CD14-positive monocyte (primary cell): ENCODE measurements at regions not wholly inside any gene's neighbourhood (a gene's known extent, or its start where the extent isn't known, plus 50 kb on each side); places are given as distances from the start of the nearest gene placed in this dataset.

ENCODE experiments used
- DNase-seq, 3 donors: peaks; one replicate each; pipeline ENCODE4 v3.0.0-alpha.2; 2011 to 2022
- H2AFZ ChIP-seq: 2 replicates; pipeline ENCODE4 v1.6.0; 2012; ENCODE audit warnings: mild to moderate bottlenecking, low read depth, low read length, inconsistent platforms; ENCODE audit not compliant: insufficient read depth, poor library complexity, severe bottlenecking
- H3K27ac ChIP-seq, 2 donors: 1 replicate in 1 of 2; 2 replicates in 1 of 2; pipeline ENCODE4 v1.5.1; 2012 to 2013; ENCODE audit warnings: low read length in 2 of 2, control low read depth in 1 of 2, inconsistent platforms in 1 of 2, low read depth in 1 of 2, mild to moderate bottlenecking in 1 of 2
- H3K27me3 ChIP-seq, 2 donors: one replicate each; pipeline versions ENCODE4 v1.6.0 to v1.6.1; 2011 to 2013; ENCODE audit warnings: low read length in 2 of 2; ENCODE audit not compliant: control insufficient read depth in 2 of 2, insufficient read depth in 2 of 2
- H3K36me3 ChIP-seq, 2 donors: replicated peaks in 1 of 2; 1 replicate in 1 of 2; 2 replicates in 1 of 2; pipeline versions ENCODE4 v1.5.1 to v1.6.1; 2012 to 2013; ENCODE audit warnings: low read length in 2 of 2, control low read depth in 1 of 2, inconsistent platforms in 1 of 2, mild to moderate bottlenecking in 1 of 2; ENCODE audit not compliant: insufficient read depth in 2 of 2, control insufficient read depth in 1 of 2
- H3K4me1 ChIP-seq, 2 donors: 1 replicate in 1 of 2; 2 replicates in 1 of 2; pipeline versions ENCODE4 v1.5.1 to v1.6.1; 2012 to 2013; ENCODE audit warnings: low read length in 2 of 2, control low read depth in 1 of 2, inconsistent platforms in 1 of 2, mild to moderate bottlenecking in 1 of 2, moderate library complexity in 1 of 2; ENCODE audit not compliant: insufficient read depth in 2 of 2, control insufficient read depth in 1 of 2
- H3K4me2 ChIP-seq: replicated peaks from 2 replicates; pipeline ENCODE3; 2012; ENCODE audit warnings: low read length, moderate library complexity, mild to moderate bottlenecking; ENCODE audit not compliant: poor library complexity, severe bottlenecking; ENCODE audit errors: extremely low read depth
- H3K4me3 ChIP-seq, 3 experiments: fragments of 200-600 bp in 1 of 3; sonication (generic) in 1 of 3; replicated peaks in 1 of 3; 1 replicate in 2 of 3; 2 replicates in 1 of 3; pipeline ENCODE4 v1.5.1; 2011 to 2013; ENCODE audit warnings: low read length in 3 of 3, mild to moderate bottlenecking in 3 of 3, control low read depth in 2 of 3, low read depth in 2 of 3, inconsistent platforms in 1 of 3, moderate library complexity in 1 of 3
- H3K79me2 ChIP-seq: 2 replicates; pipeline ENCODE4 v1.6.0; 2012; ENCODE audit warnings: mild to moderate bottlenecking, control low read depth, inconsistent platforms, low read length, moderate library complexity; ENCODE audit not compliant: insufficient read depth
- H3K9ac ChIP-seq: 2 replicates; pipeline ENCODE4 v1.6.0; 2017; ENCODE audit warnings: low read length, mild to moderate bottlenecking; ENCODE audit not compliant: insufficient read depth, poor library complexity, severe bottlenecking
- H3K9me3 ChIP-seq, 2 donors: replicated peaks in 1 of 2; 1 replicate in 1 of 2; 2 replicates in 1 of 2; pipeline versions ENCODE4 v1.5.1 to v1.6.1; 2012 to 2013; ENCODE audit warnings: low read length in 2 of 2, control low read depth in 1 of 2; ENCODE audit not compliant: control insufficient read depth in 1 of 2, insufficient read depth in 1 of 2
- H4K20me1 ChIP-seq: 2 replicates; pipeline ENCODE4 v1.6.0; 2012; ENCODE audit warnings: mild to moderate bottlenecking, low read length, control low read depth, moderate library complexity; ENCODE audit not compliant: insufficient read depth
- H3K27ac Mint-ChIP-seq, 7 donors: one replicate each; pipeline ENCODE4 v1.8.0; 2020; ENCODE audit warnings: mild to moderate bottlenecking in 7 of 7, mixed read lengths in 7 of 7, moderate library complexity in 6 of 7, inconsistent platforms in 2 of 7
- H3K27me3 Mint-ChIP-seq, 3 donors: one replicate each; pipeline ENCODE4 v1.8.0; 2021 to 2022; ENCODE audit warnings: low read depth in 3 of 3, mild to moderate bottlenecking in 3 of 3, mixed read lengths in 3 of 3, moderate library complexity in 3 of 3, inconsistent platforms in 1 of 3
- H3K36me3 Mint-ChIP-seq, 2 donors: one replicate each; pipeline ENCODE4 v1.8.0; 2020; ENCODE audit warnings: mixed read lengths in 2 of 2, inconsistent platforms in 1 of 2, mild to moderate bottlenecking in 1 of 2
- H3K4me1 Mint-ChIP-seq: one replicate; pipeline ENCODE4 v1.8.0; 2020; ENCODE audit warnings: mild to moderate bottlenecking, mixed read lengths
- H3K4me3 Mint-ChIP-seq, 2 donors: one replicate each; pipeline ENCODE4 v1.8.0; 2020; ENCODE audit warnings: mild to moderate bottlenecking in 2 of 2, mixed read lengths in 2 of 2, moderate library complexity in 1 of 2
- H3K9me3 Mint-ChIP-seq, 7 donors: one replicate each; pipeline ENCODE4 v1.8.0; 2020 to 2022; ENCODE audit warnings: mixed read lengths in 7 of 7, mild to moderate bottlenecking in 6 of 7, moderate library complexity in 6 of 7, inconsistent platforms in 2 of 7
- CTCF ChIP-seq: fragments of 200-600 bp; IDR thresholded peaks from one replicate; pipeline ENCODE4 v1.8.0; 2022; ENCODE audit warnings: antibody characterized with exemption, mild to moderate bottlenecking
- WGBS: methylation state at CpG from one replicate; pipeline ENCODE4 v1.1.5; 2013; ENCODE audit warnings: missing lambda C conversion rate; ENCODE audit not compliant: insufficient coverage; 5-methylcytosine and 5-hydroxymethylcytosine counted together
- intact Hi-C, 2 donors: fragments of 100-400 bp; cut with micrococcal nuclease; formaldehyde crosslinking; loops; one replicate each; pipeline versions ENCODE4 v1.15.0 to v1.15.1; 2023

GRCh38 chr10:46223626-46224413 lies 63.0 kb upstream of the ANTXRL start:
- 97% methylated on average over 7 of the region's 10 CpGs for WGBS
- Histone ChIP-seq H2AFZ (no peak overlapping the region), H4K20me1 (no peaks in the 10 kb centered on the region), H3K9me3 (peaks cover 0 to 4% of the 10 kb centered on the region in 2 donors), H3K36me3 (no peaks in the 10 kb centered on the region), H3K27ac (no peak overlapping the region), H3K9ac (no peak overlapping the region), H3K4me3 (no peak overlapping the region), H3K4me2 (no peak overlapping the region), H3K27me3 (no peaks in the 10 kb centered on the region), H3K79me2 (no peaks in the 10 kb centered on the region), H3K4me1 (peaks cover 0 to 4% of the 10 kb centered on the region in 2 donors)
- TF ChIP-seq CTCF: no peak
- intact Hi-C loops: no loop called here
- H3K36me3 Mint-ChIP-seq: no peaks in the 10 kb centered on the region
- H3K27ac Mint-ChIP-seq: no peak overlapping the region
- no peak overlapping the region for H3K4me3 Mint-ChIP-seq
- H3K9me3 Mint-ChIP-seq: peaks cover 0 to 9% (median 2%) of the 10 kb centered on the region in 7 donors
- peak in 1 of 3 donors; percentile 2 for DNase-seq
- peaks cover 8% of the 10 kb centered on the region for H3K4me1 Mint-ChIP-seq
- H3K27me3 Mint-ChIP-seq: peaks cover 1 to 2% (median 2%) of the 10 kb centered on the region in 3 donors

DNA sequence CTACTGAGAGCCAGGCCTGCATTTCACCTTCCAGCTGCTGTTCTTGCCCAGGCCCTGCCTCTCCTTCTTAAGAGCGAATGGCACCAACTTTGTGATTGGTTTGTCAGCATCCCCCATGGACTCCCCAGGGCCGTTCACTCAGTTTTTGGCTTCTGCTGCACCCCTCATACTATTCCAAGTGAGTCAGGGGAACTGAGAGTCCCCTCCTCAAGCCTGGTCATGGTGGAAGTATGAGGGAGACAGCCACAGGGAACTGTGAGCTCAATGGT lies 62.4 kb upstream of the ANTXRL start:
- Histone ChIP-seq H3K9ac (no peak overlapping the region), H3K9me3 (peaks cover 0 to 4% of the 10 kb centered on the region in 2 donors), H2AFZ (no peak overlapping the region), H3K36me3 (no peaks in the 10 kb centered on the region), H3K27me3 (no peaks in the 10 kb centered on the region), H3K4me2 (no peak overlapping the region), H4K20me1 (no peaks in the 10 kb centered on the region), H3K27ac (no peak overlapping the region), H3K79me2 (no peaks in the 10 kb centered on the region), H3K4me3 (no peak overlapping the region), H3K4me1 (peaks cover 0 to 4% of the 10 kb centered on the region in 2 donors)
- WGBS: 100% methylated on average over 1 of the region's 2 CpGs
- peak in 1 of 3 donors; percentile 1 for DNase-seq
- H3K36me3 Mint-ChIP-seq: no peaks in the 10 kb centered on the region
- H3K4me3 Mint-ChIP-seq: no peak overlapping the region
- H3K27me3 Mint-ChIP-seq: peaks cover 1 to 2% (median 2%) of the 10 kb centered on the region in 3 donors
- intact Hi-C loops: no loop called here
- H3K27ac Mint-ChIP-seq: no peak overlapping the region
- H3K9me3 Mint-ChIP-seq: peaks cover 0 to 12% (median 2%) of the 10 kb centered on the region in 7 donors
- no peak for TF ChIP-seq CTCF
- peaks cover 6% of the 10 kb centered on the region for H3K4me1 Mint-ChIP-seq
